ENCODE measurements at regions not wholly inside any gene's neighbourhood (a gene's known extent, or its start where the extent isn't known, plus 50 kb on each side); places are given as distances from the start of the nearest gene placed in this dataset.
A peak's percentile ranks its signal among the peaks of the same experiment; 100 is the strongest.

DNA sequence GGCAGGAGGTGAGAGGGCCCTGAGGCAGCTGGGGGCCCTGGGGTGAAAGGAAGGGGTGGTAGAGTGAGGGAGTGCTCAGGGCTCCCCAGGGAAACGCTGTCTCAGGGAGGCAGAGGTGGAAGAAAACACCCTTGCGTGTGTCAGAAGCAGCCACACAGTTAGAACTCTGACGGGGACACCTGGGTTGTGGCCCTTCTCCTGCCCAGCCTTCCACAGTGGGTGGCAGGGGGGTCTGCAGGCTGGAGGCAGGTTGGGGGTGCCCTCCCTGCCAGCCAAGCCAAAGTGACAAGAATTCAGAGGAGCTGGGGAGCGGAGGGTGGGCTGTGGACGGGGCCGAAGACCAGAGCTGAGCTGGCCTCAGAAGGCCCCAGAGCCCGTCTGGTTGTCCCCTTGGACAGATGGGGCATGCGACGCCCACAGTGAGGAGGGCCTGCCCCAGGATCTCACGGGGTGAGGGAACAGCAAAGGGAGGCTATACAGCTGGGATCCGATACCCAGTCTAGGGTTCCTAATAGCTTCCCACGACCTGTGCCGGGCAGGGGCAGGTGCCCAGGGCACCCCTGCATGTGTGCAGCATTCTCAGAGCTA is 105.2 kb upstream of the ADRA2C start:
- Histone ChIP-seq H3K27me3 (ENCODE audit: low read depth) (peaks cover 49% of the 10 kb centered on the region), H3K27ac (no peak overlapping the region), H3K4me3 (no peak overlapping the region), H3K4me1 (no peaks in the 10 kb centered on the region), H3K9me3 (no peaks in the 10 kb centered on the region), H3K36me3 (no peaks in the 10 kb centered on the region)
- intact Hi-C loops (cut with DNase I), result no loop called here
- ATAC-seq (no peak), DNase-seq (no peak)
- no peak for TF ChIP-seq CTCF (IDR thresholded peaks at IDR 0.05)

- intact Hi-C loops (cut with DNase I), result no loop called here
- Histone ChIP-seq H3K9me3 (no peaks in the 10 kb centered on the region), H3K4me3 (no peak overlapping the region), H3K27ac (no peak overlapping the region), H3K27me3 (ENCODE audit: low read depth) (peaks cover 50% of the 10 kb centered on the region), H3K4me1 (no peaks in the 10 kb centered on the region), H3K36me3 (no peaks in the 10 kb centered on the region)
- ATAC-seq, result no peak
- TF ChIP-seq CTCF (IDR thresholded peaks at IDR 0.05), result no peak
- no peak for DNase-seq
Measured at GRCh38 chr4:3660086-3660927, 105.9 kb upstream of the ADRA2C start.

- ATAC-seq, result no peak
- TF ChIP-seq CTCF (IDR thresholded peaks at IDR 0.05), result no peak
Measured at GRCh38 chr4:3659131-3659530, 107.1 kb upstream of the ADRA2C start.

DNA sequence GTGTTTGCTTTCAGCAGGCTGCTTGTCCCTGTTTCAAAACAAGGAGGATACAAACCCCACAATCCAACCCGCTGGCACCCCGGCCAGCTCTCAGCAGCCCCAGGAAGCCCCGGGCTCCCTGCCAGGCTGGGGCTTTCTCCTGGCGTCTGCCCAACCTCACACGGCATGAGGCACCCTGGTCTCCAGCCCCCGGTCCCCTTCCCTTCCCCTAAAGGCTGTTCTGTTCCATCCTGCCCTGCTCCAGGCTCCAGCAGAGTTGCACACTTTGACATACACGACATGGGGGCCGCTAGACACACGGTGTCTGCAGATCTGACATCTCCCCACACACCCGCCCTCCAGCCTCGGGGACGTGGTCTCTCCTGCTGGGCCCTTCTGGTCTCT is 107.7 kb upstream of the ADRA2C start:
- no peak for ATAC-seq

More at GRCh38 chr4:3659131-3659530, 107.1 kb upstream of the ADRA2C start:
- Histone ChIP-seq H3K9me3 (no peaks in the 10 kb centered on the region), H3K4me1 (no peaks in the 10 kb centered on the region), H3K4me3 (no peak overlapping the region), H3K27ac (no peak overlapping the region), H3K27me3 (ENCODE audit: low read depth) (peaks cover 58% of the 10 kb centered on the region), H3K36me3 (no peaks in the 10 kb centered on the region)
- no peak for DNase-seq
- intact Hi-C loops (cut with DNase I), result no loop called here

DNA sequence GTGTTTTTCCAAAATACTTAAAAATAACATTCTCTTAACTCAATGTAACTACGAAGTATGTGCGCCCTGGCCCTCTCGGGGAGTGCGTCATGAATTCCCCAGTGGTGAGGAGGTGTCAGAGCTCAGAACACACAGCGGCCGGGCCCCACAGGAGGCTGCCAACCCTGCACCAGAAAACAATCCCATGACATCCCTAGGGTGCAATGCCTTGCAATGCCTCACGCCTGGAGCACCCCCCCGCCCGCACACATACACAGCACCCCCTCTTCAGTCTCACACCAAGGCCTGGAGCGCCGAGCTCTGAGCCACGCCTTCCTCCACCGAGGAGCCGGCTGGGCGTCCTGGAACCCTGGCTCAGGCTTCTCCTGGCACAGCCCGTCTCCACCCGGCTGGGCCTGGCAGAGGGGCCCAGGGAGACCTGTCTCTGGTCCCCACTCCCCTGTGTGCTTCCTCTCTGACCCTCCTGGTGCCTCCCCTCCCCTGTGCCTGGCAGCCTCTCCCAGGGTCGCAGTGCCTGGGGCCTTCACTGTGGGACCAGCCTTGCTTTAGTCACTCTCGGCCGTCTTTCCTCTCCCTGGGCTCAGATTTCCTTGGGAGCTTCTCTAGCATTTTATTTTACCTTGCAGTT is 108.2 kb upstream of the ADRA2C start:
- no peaks in the 10 kb centered on the region for H3K9me3 ChIP-seq
- H3K27me3 ChIP-seq (ENCODE audit: low read depth), result peaks cover 69% of the 10 kb centered on the region
- intact Hi-C loops (cut with DNase I), result no loop called here
- no peak for DNase-seq
- no peaks in the 10 kb centered on the region for H3K4me1 ChIP-seq
- no peak overlapping the region for H3K4me3 ChIP-seq
- no peak for TF ChIP-seq CTCF (IDR thresholded peaks at IDR 0.05)
- peak in 1 of 2 donors; percentile 17 for ATAC-seq
- H3K36me3 ChIP-seq, result no peaks in the 10 kb centered on the region
- no peak overlapping the region for H3K27ac ChIP-seq

More for the DNA sequence above, 107.7 kb upstream of the ADRA2C start:
- no peak overlapping the region for H3K27ac ChIP-seq
- DNase-seq, result no peak
- no peaks in the 10 kb centered on the region for H3K4me1 ChIP-seq
- intact Hi-C loops (cut with DNase I), result no loop called here
- H3K9me3 ChIP-seq, result no peaks in the 10 kb centered on the region
- TF ChIP-seq CTCF (IDR thresholded peaks at IDR 0.05), result no peak
- no peaks in the 10 kb centered on the region for H3K36me3 ChIP-seq
- no peak overlapping the region for H3K4me3 ChIP-seq
- H3K27me3 ChIP-seq (ENCODE audit: low read depth), result peaks cover 64% of the 10 kb centered on the region

Measured in lower lobe of right lung (tissue), 2 donors.